ENCODE measurements at regions not wholly inside any gene's neighbourhood (a gene's known extent, or its start where the extent isn't known, plus 50 kb on each side); places are given as distances from the start of the nearest gene placed in this dataset.

GRCh38 chr3:72127844-72128243 is 342.9 kb upstream of the PROK2 start:
- Histone ChIP-seq H3K9me3 (ENCODE audit: low read length) (no peaks in the 10 kb centered on the region), H3K27ac (ENCODE audit: low read depth, low read length) (no peak overlapping the region), H3K27me3 (ENCODE audit: control insufficient read depth in 1 of 2, insufficient read depth in 2 of 2, low read length in 2 of 2) (no peaks in the 10 kb centered on the region), H3K9ac (ENCODE audit: low read length) (no peak overlapping the region), H3K4me1 (ENCODE audit: insufficient read depth, low read length) (peaks cover 24% of the 10 kb centered on the region), H3K36me3 (ENCODE audit: insufficient read depth, low read length) (no peaks in the 10 kb centered on the region), H3K4me3 (ENCODE audit: low read depth in 1 of 2, low read length in 2 of 2) (no peak overlapping the region)

GRCh38 chr3:72127224-72127612 is 342.3 kb upstream of the PROK2 start:
- peaks cover 24% of the 10 kb centered on the region for H3K4me1 ChIP-seq (ENCODE audit: insufficient read depth, low read length)
- H3K27me3 ChIP-seq (ENCODE audit: control insufficient read depth in 1 of 2, insufficient read depth in 2 of 2, low read length in 2 of 2), result no peaks in the 10 kb centered on the region
- no peaks in the 10 kb centered on the region for H3K36me3 ChIP-seq (ENCODE audit: insufficient read depth, low read length)
- no peaks in the 10 kb centered on the region for H3K9me3 ChIP-seq (ENCODE audit: low read length)
- H3K4me3 ChIP-seq (ENCODE audit: low read depth in 1 of 2, low read length in 2 of 2), result no peak overlapping the region
- no peak overlapping the region for H3K27ac ChIP-seq (ENCODE audit: low read depth, low read length)
- no peak overlapping the region for H3K9ac ChIP-seq (ENCODE audit: low read length)

GRCh38 chr3:72126441-72127223 is 341.7 kb upstream of the PROK2 start:
- H3K27ac ChIP-seq (ENCODE audit: low read depth, low read length), result no peak overlapping the region
- no peak overlapping the region for H3K9ac ChIP-seq (ENCODE audit: low read length)
- no peaks in the 10 kb centered on the region for H3K36me3 ChIP-seq (ENCODE audit: insufficient read depth, low read length)
- H3K4me1 ChIP-seq (ENCODE audit: insufficient read depth, low read length), result peaks cover 24% of the 10 kb centered on the region
- H3K4me3 ChIP-seq (ENCODE audit: low read depth in 1 of 2, low read length in 2 of 2), result no peak overlapping the region
- no peaks in the 10 kb centered on the region for H3K27me3 ChIP-seq (ENCODE audit: control insufficient read depth in 1 of 2, insufficient read depth in 2 of 2, low read length in 2 of 2)
- H3K9me3 ChIP-seq (ENCODE audit: low read length), result no peaks in the 10 kb centered on the region

GRCh38 chr3:72123908-72124441 is 339.0 kb upstream of the PROK2 start:
- no peak overlapping the region for H3K4me3 ChIP-seq (ENCODE audit: low read depth in 1 of 2, low read length in 2 of 2)
- H3K27me3 ChIP-seq (ENCODE audit: control insufficient read depth in 1 of 2, insufficient read depth in 2 of 2, low read length in 2 of 2), result no peaks in the 10 kb centered on the region
- H3K9me3 ChIP-seq (ENCODE audit: low read length), result no peaks in the 10 kb centered on the region
- no peak overlapping the region for H3K27ac ChIP-seq (ENCODE audit: low read depth, low read length)
- no peak overlapping the region for H3K9ac ChIP-seq (ENCODE audit: low read length)
- peaks cover 9% of the 10 kb centered on the region for H3K4me1 ChIP-seq (ENCODE audit: insufficient read depth, low read length)
- no peaks in the 10 kb centered on the region for H3K36me3 ChIP-seq (ENCODE audit: insufficient read depth, low read length)

- no peak overlapping the region for H3K27ac ChIP-seq (ENCODE audit: low read depth, low read length)
- H3K9ac ChIP-seq (ENCODE audit: low read length), result no peak overlapping the region
- H3K27me3 ChIP-seq (ENCODE audit: control insufficient read depth in 1 of 2, insufficient read depth in 2 of 2, low read length in 2 of 2), result no peaks in the 10 kb centered on the region
- no peaks in the 10 kb centered on the region for H3K36me3 ChIP-seq (ENCODE audit: insufficient read depth, low read length)
- no peak overlapping the region for H3K4me3 ChIP-seq (ENCODE audit: low read depth in 1 of 2, low read length in 2 of 2)
- peaks cover 13% of the 10 kb centered on the region for H3K4me1 ChIP-seq (ENCODE audit: insufficient read depth, low read length)
- H3K9me3 ChIP-seq (ENCODE audit: low read length), result no peaks in the 10 kb centered on the region
Observed at GRCh38 chr3:72120806-72121778, 336.1 kb upstream of the PROK2 start.

- no peak overlapping the region for H3K9ac ChIP-seq (ENCODE audit: low read length)
- no peaks in the 10 kb centered on the region for H3K27me3 ChIP-seq (ENCODE audit: control insufficient read depth in 1 of 2, insufficient read depth in 2 of 2, low read length in 2 of 2)
- H3K4me3 ChIP-seq (ENCODE audit: low read depth in 1 of 2, low read length in 2 of 2), result no peak overlapping the region
- no peak overlapping the region for H3K27ac ChIP-seq (ENCODE audit: low read depth, low read length)
- H3K9me3 ChIP-seq (ENCODE audit: low read length), result no peaks in the 10 kb centered on the region
- H3K4me1 ChIP-seq (ENCODE audit: insufficient read depth, low read length), result peaks cover 13% of the 10 kb centered on the region
- no peaks in the 10 kb centered on the region for H3K36me3 ChIP-seq (ENCODE audit: insufficient read depth, low read length)
Observed at GRCh38 chr3:72120039-72120438, 335.1 kb upstream of the PROK2 start.

GRCh38 chr3:72118628-72119027 is 333.7 kb upstream of the PROK2 start:
- no peak overlapping the region for H3K27ac ChIP-seq (ENCODE audit: low read depth, low read length)
- H3K4me3 ChIP-seq (ENCODE audit: low read depth in 1 of 2, low read length in 2 of 2), result no peak overlapping the region
- H3K9me3 ChIP-seq (ENCODE audit: low read length), result no peaks in the 10 kb centered on the region
- no peaks in the 10 kb centered on the region for H3K36me3 ChIP-seq (ENCODE audit: insufficient read depth, low read length)
- no peak overlapping the region for H3K9ac ChIP-seq (ENCODE audit: low read length)
- H3K4me1 ChIP-seq (ENCODE audit: insufficient read depth, low read length), result peaks cover 22% of the 10 kb centered on the region
- H3K27me3 ChIP-seq (ENCODE audit: control insufficient read depth in 1 of 2, insufficient read depth in 2 of 2, low read length in 2 of 2), result no peaks in the 10 kb centered on the region

GRCh38 chr3:72116226-72116625 is 331.3 kb upstream of the PROK2 start:
- no peak overlapping the region for H3K27ac ChIP-seq (ENCODE audit: low read depth, low read length)
- peaks cover 38% of the 10 kb centered on the region for H3K4me1 ChIP-seq (ENCODE audit: insufficient read depth, low read length)
- H3K9me3 ChIP-seq (ENCODE audit: low read length), result no peaks in the 10 kb centered on the region
- no peak overlapping the region for H3K4me3 ChIP-seq (ENCODE audit: low read depth in 1 of 2, low read length in 2 of 2)
- H3K27me3 ChIP-seq (ENCODE audit: control insufficient read depth in 1 of 2, insufficient read depth in 2 of 2, low read length in 2 of 2), result no peaks in the 10 kb centered on the region
- H3K36me3 ChIP-seq (ENCODE audit: insufficient read depth, low read length), result no peaks in the 10 kb centered on the region
- no peak overlapping the region for H3K9ac ChIP-seq (ENCODE audit: low read length)

- Histone ChIP-seq H3K9me3 (ENCODE audit: low read length) (no peaks in the 10 kb centered on the region), H3K36me3 (ENCODE audit: insufficient read depth, low read length) (no peaks in the 10 kb centered on the region), H3K4me3 (ENCODE audit: low read depth in 1 of 2, low read length in 2 of 2) (no peak overlapping the region), H3K27me3 (ENCODE audit: control insufficient read depth in 1 of 2, insufficient read depth in 2 of 2, low read length in 2 of 2) (no peaks in the 10 kb centered on the region), H3K27ac (ENCODE audit: low read depth, low read length) (no peak overlapping the region), H3K4me1 (ENCODE audit: insufficient read depth, low read length) (peaks cover 41% of the 10 kb centered on the region), H3K9ac (ENCODE audit: low read length) (no peak overlapping the region)
Observed at GRCh38 chr3:72115307-72115706, 330.4 kb upstream of the PROK2 start.

- peak overlapping the region in 1 of 2 donors; percentile 14 for H3K4me3 ChIP-seq (ENCODE audit: low read depth in 1 of 2, low read length in 2 of 2)
- H3K27ac ChIP-seq (ENCODE audit: low read depth, low read length), result no peak overlapping the region
- no peaks in the 10 kb centered on the region for H3K27me3 ChIP-seq (ENCODE audit: control insufficient read depth in 1 of 2, insufficient read depth in 2 of 2, low read length in 2 of 2)
- H3K4me1 ChIP-seq (ENCODE audit: insufficient read depth, low read length), result peaks cover 41% of the 10 kb centered on the region
- H3K9ac ChIP-seq (ENCODE audit: low read length), result no peak overlapping the region
- H3K36me3 ChIP-seq (ENCODE audit: insufficient read depth, low read length), result no peaks in the 10 kb centered on the region
- no peaks in the 10 kb centered on the region for H3K9me3 ChIP-seq (ENCODE audit: low read length)
Observed at GRCh38 chr3:72114773-72115172, 329.8 kb upstream of the PROK2 start.

- Histone ChIP-seq H3K27me3 (ENCODE audit: control insufficient read depth in 1 of 2, insufficient read depth in 2 of 2, low read length in 2 of 2) (no peaks in the 10 kb centered on the region), H3K9ac (ENCODE audit: low read length) (no peak overlapping the region), H3K4me3 (ENCODE audit: low read depth in 1 of 2, low read length in 2 of 2) (no peak overlapping the region), H3K36me3 (ENCODE audit: insufficient read depth, low read length) (no peaks in the 10 kb centered on the region), H3K4me1 (ENCODE audit: insufficient read depth, low read length) (peaks cover 41% of the 10 kb centered on the region), H3K27ac (ENCODE audit: low read depth, low read length) (no peak overlapping the region), H3K9me3 (ENCODE audit: low read length) (no peaks in the 10 kb centered on the region)
Observed at GRCh38 chr3:72113964-72114363, 329.0 kb upstream of the PROK2 start.

All from muscle layer of colon (tissue), 2 donors.